Spleen (tissue), 7 donors: ENCODE measurements at regions not wholly inside any gene's neighbourhood (a gene's known extent, or its start where the extent isn't known, plus 50 kb on each side); places are given as distances from the start of the nearest gene placed in this dataset.

Experiments used
- POLR2A ChIP-seq, 3 donors: fragments of 450-650 bp; IDR thresholded peaks; one replicate each; pipeline ENCODE4 v1.5.1; 2017; ENCODE audit warnings: antibody characterized with exemption in 3 of 3, mild to moderate bottlenecking in 1 of 3
- POLR2AphosphoS5 ChIP-seq, 3 donors: sonication (generic); formaldehyde crosslinking; IDR thresholded peaks; one replicate each; pipeline ENCODE4 v1.5.1; 2017; ENCODE audit warnings: antibody characterized with exemption in 3 of 3
- TF ChIP-seq, protein P1 (sequence below), 11 experiments: fragments of 200-600 bp in 7 of 11; fragments of 450-650 bp in 4 of 11; sonication (generic) in 4 of 11; IDR thresholded peaks in 8 of 11; conservative IDR thresholded peaks in 3 of 11; 1 replicate in 7 of 11; 2 replicates in 4 of 11; pipeline versions ENCODE4 v1.4.0 to v1.8.0; 2016 to 2021; ENCODE audit warnings: antibody characterized with exemption in 11 of 11, inconsistent platforms in 4 of 11, mild to moderate bottlenecking in 1 of 11
- donor health status: DM: no; HTN: no; CAD: no; lungs with moderate emphysema.
- donor health status: DM: no; HTN: no; CAD: no.
- donor health status: DM: no; HTN: no; CAD: no.

DNA sequence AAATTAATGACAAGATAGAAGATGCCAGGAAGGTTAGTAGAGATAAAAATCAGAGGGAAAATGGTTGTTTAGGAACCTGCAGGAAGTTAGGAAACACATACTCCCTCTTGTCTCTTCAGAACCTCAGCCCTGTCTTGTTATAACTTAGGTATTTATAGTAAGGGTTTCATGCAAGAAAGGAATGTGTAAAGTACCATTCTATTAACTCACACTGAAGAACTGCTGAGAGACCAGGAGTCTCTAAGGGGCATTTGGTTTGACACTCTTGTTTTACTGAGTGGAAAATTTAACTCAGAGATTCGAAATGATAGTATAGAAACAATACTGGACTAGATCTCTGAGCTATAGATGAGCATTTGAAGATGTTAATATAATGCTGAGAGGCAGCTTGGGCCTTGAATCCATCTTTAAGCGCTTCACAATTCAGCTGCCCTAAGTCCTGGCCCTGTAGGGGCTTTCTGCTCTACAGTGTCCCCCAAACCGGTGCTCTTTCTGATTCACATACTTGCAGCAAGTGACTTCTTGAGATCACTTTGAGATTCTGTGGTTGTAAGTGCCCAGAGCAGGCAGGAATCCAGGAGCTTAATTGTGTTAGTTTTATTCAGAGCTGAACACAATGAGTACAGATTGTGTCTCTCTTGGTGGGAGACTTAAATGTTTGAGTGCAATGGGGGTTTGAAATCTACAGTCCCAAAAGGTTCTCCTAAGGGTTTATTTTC lies 235.0 kb upstream of the RGPD4 start:
- TF ChIP-seq, protein P1, sequence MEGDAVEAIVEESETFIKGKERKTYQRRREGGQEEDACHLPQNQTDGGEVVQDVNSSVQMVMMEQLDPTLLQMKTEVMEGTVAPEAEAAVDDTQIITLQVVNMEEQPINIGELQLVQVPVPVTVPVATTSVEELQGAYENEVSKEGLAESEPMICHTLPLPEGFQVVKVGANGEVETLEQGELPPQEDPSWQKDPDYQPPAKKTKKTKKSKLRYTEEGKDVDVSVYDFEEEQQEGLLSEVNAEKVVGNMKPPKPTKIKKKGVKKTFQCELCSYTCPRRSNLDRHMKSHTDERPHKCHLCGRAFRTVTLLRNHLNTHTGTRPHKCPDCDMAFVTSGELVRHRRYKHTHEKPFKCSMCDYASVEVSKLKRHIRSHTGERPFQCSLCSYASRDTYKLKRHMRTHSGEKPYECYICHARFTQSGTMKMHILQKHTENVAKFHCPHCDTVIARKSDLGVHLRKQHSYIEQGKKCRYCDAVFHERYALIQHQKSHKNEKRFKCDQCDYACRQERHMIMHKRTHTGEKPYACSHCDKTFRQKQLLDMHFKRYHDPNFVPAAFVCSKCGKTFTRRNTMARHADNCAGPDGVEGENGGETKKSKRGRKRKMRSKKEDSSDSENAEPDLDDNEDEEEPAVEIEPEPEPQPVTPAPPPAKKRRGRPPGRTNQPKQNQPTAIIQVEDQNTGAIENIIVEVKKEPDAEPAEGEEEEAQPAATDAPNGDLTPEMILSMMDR (IDR thresholded peaks at IDR 0.05 in 8 of 11, conservative IDR thresholded peaks at IDR 0.05 in 3 of 11) = no peak
- TF ChIP-seq POLR2AphosphoS5 (IDR thresholded peaks at IDR 0.05) (no peak), POLR2A (IDR thresholded peaks at IDR 0.05) (no peak)
